ENCODE measurements at regions not wholly inside any gene's neighbourhood (a gene's known extent, or its start where the extent isn't known, plus 50 kb on each side); places are given as distances from the start of the nearest gene placed in this dataset.

GRCh38 chr13:97809576-97809975, 143.9 kb upstream of the IPO5 start:
- TF ChIP-seq MAX (CRISPR knock-in tag; IDR thresholded peaks at IDR 0.05) (no peak), USF2 (CRISPR knock-in tag; IDR thresholded peaks at IDR 0.05) (no peak), CTCF (IDR thresholded peaks at IDR 0.05) (no peak), TEAD4 (CRISPR knock-in tag; IDR thresholded peaks at IDR 0.05) (no peak), CREM (CRISPR knock-in tag; IDR thresholded peaks at IDR 0.05) (no peak), RELA (CRISPR knock-in tag; IDR thresholded peaks at IDR 0.05; ENCODE audit: borderline replicate concordance) (no peak), NR1H2 (CRISPR knock-in tag; IDR thresholded peaks at IDR 0.05) (no peak), FOXP4 (CRISPR knock-in tag; IDR thresholded peaks at IDR 0.05) (no peak), SOX15 (CRISPR knock-in tag; IDR thresholded peaks at IDR 0.05) (no peak), CREB1 (CRISPR knock-in tag; IDR thresholded peaks at IDR 0.05) (no peak), NFYB (CRISPR knock-in tag; conservative IDR thresholded peaks at IDR 0.05; ENCODE audit: low read depth) (no peak), ATF3 (CRISPR knock-in tag; conservative IDR thresholded peaks at IDR 0.05) (no peak), ETV6 (CRISPR knock-in tag; IDR thresholded peaks at IDR 0.05) (no peak), HMGXB4 (CRISPR knock-in tag; IDR thresholded peaks at IDR 0.05) (no peak)
